ENCODE measurements at regions not wholly inside any gene's neighbourhood (a gene's known extent, or its start where the extent isn't known, plus 50 kb on each side); places are given as distances from the start of the nearest gene placed in this dataset.
A peak's percentile ranks its signal among the peaks of the same experiment; 100 is the strongest.

DNA sequence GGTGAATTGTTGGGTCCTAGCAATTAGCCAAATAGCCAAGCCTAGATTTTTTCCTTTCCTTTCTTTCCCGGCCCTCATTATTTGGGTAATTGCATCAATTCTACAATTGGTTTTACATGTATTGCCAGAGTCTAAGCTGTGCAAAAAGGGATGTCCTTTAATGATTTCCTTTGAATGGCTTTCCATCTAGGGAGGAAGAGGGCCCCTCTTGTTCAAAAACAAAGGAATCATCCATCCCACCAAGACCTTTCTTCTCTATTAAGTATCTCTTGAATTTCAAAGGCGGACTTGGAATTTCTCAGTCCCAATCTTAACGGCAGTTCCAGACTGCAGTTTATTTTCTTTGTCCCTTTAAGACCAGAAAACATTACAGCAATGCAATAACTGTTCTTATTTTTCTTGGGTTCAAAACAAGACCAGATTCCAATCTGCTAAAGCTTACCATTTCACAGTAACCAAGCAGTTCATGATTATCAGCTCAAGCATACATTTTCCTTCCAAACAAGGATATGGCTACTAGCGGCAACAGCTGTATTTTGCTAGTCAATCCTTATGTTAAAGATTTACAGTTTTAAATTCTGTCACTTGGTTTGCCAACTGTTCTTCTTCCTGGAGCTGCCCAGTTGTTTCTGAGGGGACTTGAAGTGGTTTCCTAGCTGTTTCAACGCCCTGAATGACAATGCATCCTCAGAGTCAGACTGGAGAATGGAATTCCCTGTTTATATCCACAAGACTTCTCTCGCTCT, 91.4 kb upstream of the LRIG1 start:
- 92% methylated on average over 6 of the region's 6 CpGs for WGBS, 2 donors
- Histone ChIP-seq H3K27me3 (no peaks in the 10 kb centered on the region), H3K4me3 (no peak overlapping the region), H3K27ac (no peak overlapping the region), H3K4me1 (no peaks in the 10 kb centered on the region), H3K9me3 (no peaks in the 10 kb centered on the region), H3K36me3 (no peaks in the 10 kb centered on the region)
- FAIRE-seq (no peak), ATAC-seq (no peak), DNase-seq (no peak)
- TF ChIP-seq, protein P1, sequence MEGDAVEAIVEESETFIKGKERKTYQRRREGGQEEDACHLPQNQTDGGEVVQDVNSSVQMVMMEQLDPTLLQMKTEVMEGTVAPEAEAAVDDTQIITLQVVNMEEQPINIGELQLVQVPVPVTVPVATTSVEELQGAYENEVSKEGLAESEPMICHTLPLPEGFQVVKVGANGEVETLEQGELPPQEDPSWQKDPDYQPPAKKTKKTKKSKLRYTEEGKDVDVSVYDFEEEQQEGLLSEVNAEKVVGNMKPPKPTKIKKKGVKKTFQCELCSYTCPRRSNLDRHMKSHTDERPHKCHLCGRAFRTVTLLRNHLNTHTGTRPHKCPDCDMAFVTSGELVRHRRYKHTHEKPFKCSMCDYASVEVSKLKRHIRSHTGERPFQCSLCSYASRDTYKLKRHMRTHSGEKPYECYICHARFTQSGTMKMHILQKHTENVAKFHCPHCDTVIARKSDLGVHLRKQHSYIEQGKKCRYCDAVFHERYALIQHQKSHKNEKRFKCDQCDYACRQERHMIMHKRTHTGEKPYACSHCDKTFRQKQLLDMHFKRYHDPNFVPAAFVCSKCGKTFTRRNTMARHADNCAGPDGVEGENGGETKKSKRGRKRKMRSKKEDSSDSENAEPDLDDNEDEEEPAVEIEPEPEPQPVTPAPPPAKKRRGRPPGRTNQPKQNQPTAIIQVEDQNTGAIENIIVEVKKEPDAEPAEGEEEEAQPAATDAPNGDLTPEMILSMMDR (IDR thresholded peaks at IDR 0.05): no peak
- intact Hi-C loops (cut with DNase I): no loop called here

GRCh38 chr3:66592927-66593625, 92.3 kb upstream of the LRIG1 start:
- FAIRE-seq (no peak), DNase-seq (no peak), ATAC-seq (no peak)
- no peaks in the 10 kb centered on the region for H3K4me1 ChIP-seq
- TF ChIP-seq, protein P1 (IDR thresholded peaks at IDR 0.05): no peak
- H3K9me3 ChIP-seq: no peaks in the 10 kb centered on the region
- H3K27ac ChIP-seq: no peak overlapping the region
- no peak overlapping the region for H3K4me3 ChIP-seq
- no peaks in the 10 kb centered on the region for H3K27me3 ChIP-seq
- intact Hi-C loops (cut with DNase I): no loop called here
- H3K36me3 ChIP-seq: no peaks in the 10 kb centered on the region
- 87 to 93% methylated on average over 11 of the region's 11 CpGs for WGBS, 2 donors

- Histone ChIP-seq H3K27ac (no peak overlapping the region), H3K4me3 (no peak overlapping the region), H3K27me3 (no peaks in the 10 kb centered on the region), H3K4me1 (no peaks in the 10 kb centered on the region), H3K36me3 (no peaks in the 10 kb centered on the region), H3K9me3 (no peaks in the 10 kb centered on the region)
- no peak for DNase-seq
- intact Hi-C loops (cut with DNase I): no loop called here
- no peak for FAIRE-seq
- WGBS, 2 donors: 74 to 89% methylated on average over 1 of the region's 1 CpG
- ATAC-seq: peak in 2 of 4 donors; percentile 32 to 65
- TF ChIP-seq, protein P1 (IDR thresholded peaks at IDR 0.05): no peak
Measured at GRCh38 chr3:66593978-66594377, 93.2 kb upstream of the LRIG1 start.

- ATAC-seq: no peak
- no peak overlapping the region for H3K27ac ChIP-seq
- FAIRE-seq: no peak
- H3K36me3 ChIP-seq: no peaks in the 10 kb centered on the region
- intact Hi-C loops (cut with DNase I): no loop called here
- TF ChIP-seq, protein P1 (IDR thresholded peaks at IDR 0.05): no peak
- H3K4me3 ChIP-seq: no peak overlapping the region
- no peaks in the 10 kb centered on the region for H3K27me3 ChIP-seq
- H3K4me1 ChIP-seq: no peaks in the 10 kb centered on the region
- WGBS, 2 donors: 93 to 95% methylated on average over 5 of the region's 5 CpGs
- DNase-seq: no peak
- no peaks in the 10 kb centered on the region for H3K9me3 ChIP-seq
Measured at GRCh38 chr3:66597308-66597863, 96.6 kb upstream of the LRIG1 start.

- ATAC-seq: peak in 2 of 4 donors; percentile 38 to 48
- intact Hi-C loops (cut with DNase I): no loop called here
- H3K36me3 ChIP-seq: no peaks in the 10 kb centered on the region
- H3K27me3 ChIP-seq: no peaks in the 10 kb centered on the region
- TF ChIP-seq, protein P1 (IDR thresholded peaks at IDR 0.05): no peak
- H3K4me1 ChIP-seq: no peaks in the 10 kb centered on the region
- no peaks in the 10 kb centered on the region for H3K9me3 ChIP-seq
- no peak for FAIRE-seq
- no peak overlapping the region for H3K4me3 ChIP-seq
- WGBS, 2 donors: 65 to 72% methylated on average over 6 of the region's 6 CpGs
- no peak overlapping the region for H3K27ac ChIP-seq
- no peak for DNase-seq
Measured at GRCh38 chr3:66598168-66598567, 97.3 kb upstream of the LRIG1 start.
